GM11168 (cell line): ENCODE measurements at regions not wholly inside any gene's neighbourhood (a gene's known extent, or its start where the extent isn't known, plus 50 kb on each side); places are given as distances from the start of the nearest gene placed in this dataset.

Experiments
- in situ Hi-C: fragments of 300-500 bp; cut with MboI; formaldehyde crosslinking; loops from one replicate; pipeline ENCODE4 v1.12.0; 2022; ENCODE audit warnings: low sequenced_read_pairs; ENCODE audit not compliant: unreplicated experiment

DNA sequence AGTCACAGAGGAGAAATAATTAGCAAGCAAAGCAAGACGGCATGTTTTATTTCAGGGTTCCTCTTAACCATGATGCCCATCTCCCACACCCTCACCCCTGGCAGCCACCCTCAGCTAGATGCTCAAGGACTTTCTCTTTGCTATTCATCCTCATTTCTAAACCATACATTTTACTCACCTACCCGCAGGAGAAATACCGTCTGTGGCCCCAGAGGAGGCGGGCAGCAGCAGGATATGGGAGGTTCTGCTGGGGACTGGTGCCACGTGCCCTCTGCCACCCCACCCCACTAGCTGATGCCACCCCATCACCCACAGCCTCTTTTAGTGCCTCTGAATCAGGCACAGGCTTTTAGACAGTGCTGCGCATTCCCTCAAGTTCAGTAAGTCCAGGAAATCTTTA is 168.7 kb upstream of the ITGB1 start:
- in situ Hi-C loops = loop anchor here (25.0 kb wide), 1 partner anchor 339 kb away; no protein-coding TSS in a partner anchor

GRCh38 chr10:33125522-33126517 is 167.8 kb upstream of the ITGB1 start:
- in situ Hi-C loops = loop anchor here (25.0 kb wide), 1 partner anchor 339 kb away; no protein-coding TSS in a partner anchor

- in situ Hi-C loops = loop anchor here (25.0 kb wide), 1 partner anchor 338 kb away; no protein-coding TSS in a partner anchor
Observed at GRCh38 chr10:33125111-33125510, 167.1 kb upstream of the ITGB1 start.

- in situ Hi-C loops = no loop called here
Observed at GRCh38 chr10:33123680-33124079, 165.7 kb upstream of the ITGB1 start.

- in situ Hi-C loops = no loop called here
Observed at GRCh38 chr10:33122014-33122809, 164.2 kb upstream of the ITGB1 start.

- in situ Hi-C loops = no loop called here
Observed at GRCh38 chr10:33120700-33121099, 162.7 kb upstream of the ITGB1 start.

- in situ Hi-C loops = no loop called here
Observed at GRCh38 chr10:33120275-33120674, 162.2 kb upstream of the ITGB1 start.

DNA sequence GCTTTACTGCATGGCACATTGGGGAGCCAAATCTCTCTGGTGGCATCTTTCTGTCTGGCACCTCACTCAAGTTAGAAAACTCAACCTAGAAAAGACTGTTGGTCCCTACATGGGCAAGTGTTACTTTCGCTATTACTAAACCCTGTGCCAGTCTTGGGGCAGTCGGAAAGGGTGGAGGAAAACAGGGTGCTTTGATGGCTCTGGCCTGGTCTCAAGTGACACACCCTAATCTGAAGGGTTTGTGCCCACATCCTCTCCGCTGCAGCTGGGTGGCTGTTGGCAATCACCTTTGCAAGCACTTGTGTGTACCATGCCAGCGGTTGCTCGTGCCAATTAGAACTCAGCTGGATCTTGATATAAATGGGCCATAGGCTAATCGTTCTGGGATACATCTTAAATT is 159.8 kb upstream of the ITGB1 start:
- in situ Hi-C loops = no loop called here

DNA sequence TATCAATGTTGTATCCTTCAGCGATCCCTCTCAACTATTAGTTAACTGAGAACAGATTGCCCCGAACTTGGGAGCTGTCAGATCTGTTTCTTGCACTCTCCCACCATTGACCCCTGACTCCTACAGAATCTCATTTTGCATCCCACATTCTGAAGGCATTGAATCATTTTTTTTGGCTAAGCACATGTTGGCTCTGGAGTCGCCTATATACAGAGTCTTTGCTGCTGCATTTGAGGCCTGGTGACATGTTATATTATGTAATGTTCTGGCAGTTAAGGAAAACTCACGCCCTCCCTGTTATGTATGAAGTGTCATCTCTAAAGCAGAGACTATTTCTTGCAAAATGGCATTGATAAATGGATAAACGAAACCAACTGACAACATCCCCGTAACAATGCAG is 159.2 kb upstream of the ITGB1 start:
- in situ Hi-C loops = no loop called here

- in situ Hi-C loops = no loop called here
Observed at GRCh38 chr10:33115738-33116719, 158.0 kb upstream of the ITGB1 start.

GRCh38 chr10:33114451-33114952 is 156.5 kb upstream of the ITGB1 start:
- in situ Hi-C loops = no loop called here

DNA sequence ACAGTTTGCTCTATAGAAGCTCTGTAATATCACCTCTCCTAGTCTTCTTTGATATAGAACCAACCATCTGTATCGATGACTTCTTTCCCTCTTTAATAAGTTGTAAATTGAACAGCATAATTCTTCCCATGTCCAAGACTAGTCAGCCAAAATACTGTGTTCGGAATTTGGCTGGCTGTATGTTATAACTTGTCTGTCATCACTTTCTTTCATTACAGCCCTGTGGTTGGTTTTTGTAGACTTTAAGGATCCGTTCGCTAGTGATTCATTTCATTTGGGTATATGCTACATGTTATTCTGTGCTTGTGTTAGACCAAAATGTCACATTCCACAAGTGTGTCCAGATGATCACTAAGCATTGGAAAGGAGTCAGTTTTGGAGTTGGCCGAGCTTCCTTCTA is 155.4 kb upstream of the ITGB1 start:
- in situ Hi-C loops = no loop called here

- in situ Hi-C loops = no loop called here
Observed at GRCh38 chr10:33112831-33113455, 154.9 kb upstream of the ITGB1 start.

DNA sequence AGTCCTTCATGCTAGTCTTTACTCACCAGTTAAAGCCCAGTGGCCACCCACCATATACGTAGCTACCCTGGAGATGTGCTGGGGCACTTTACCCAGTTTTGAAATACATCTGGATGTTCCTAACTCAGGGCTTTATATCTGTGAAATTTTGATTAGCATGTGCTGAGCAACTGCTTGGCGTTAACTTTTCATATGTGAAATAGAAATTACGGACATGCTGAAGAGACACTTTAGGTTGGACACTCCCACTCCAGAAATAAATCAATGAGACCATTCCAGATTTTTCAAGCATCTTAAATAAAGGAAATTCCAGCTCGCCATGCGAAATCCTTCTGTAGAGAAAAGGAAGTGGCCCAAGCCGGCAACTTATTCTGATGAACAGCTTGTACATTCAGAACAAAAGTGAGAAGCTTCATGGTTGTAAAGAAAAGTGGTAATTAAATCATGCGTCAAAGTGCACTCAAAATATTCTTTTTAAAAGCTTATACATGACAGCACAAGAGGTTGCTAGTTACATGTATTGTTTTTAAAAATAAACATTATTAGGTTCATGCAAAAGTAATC is 153.5 kb upstream of the ITGB1 start:
- in situ Hi-C loops = no loop called here

GRCh38 chr10:33109788-33110469 is 151.9 kb upstream of the ITGB1 start:
- in situ Hi-C loops = no loop called here

- in situ Hi-C loops = no loop called here
Observed at GRCh38 chr10:33109384-33109783, 151.4 kb upstream of the ITGB1 start.

- in situ Hi-C loops = no loop called here
Observed at GRCh38 chr10:33107953-33108352, 149.9 kb upstream of the ITGB1 start.

DNA sequence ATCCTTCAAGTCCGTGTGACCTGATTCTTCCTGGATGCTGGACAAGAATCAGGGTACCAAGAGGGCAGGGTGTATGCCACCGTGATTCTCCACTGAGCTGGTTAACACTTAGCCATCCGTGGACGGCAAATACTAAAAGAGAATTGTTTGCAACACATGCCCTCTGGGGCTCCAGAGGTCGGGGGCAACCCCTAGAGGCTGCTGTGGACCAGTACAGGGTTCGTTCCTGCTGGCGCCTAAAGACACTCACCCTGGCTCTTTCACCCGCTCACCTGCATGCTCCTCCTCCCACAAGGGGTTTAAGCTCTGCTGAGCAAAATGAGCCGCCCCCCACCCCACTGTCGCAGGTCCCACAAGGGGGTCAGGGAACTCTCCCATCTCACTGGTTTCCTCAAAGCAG is 148.7 kb upstream of the ITGB1 start:
- in situ Hi-C loops = no loop called here
